ENCODE measurements at regions not wholly inside any gene's neighbourhood (a gene's known extent, or its start where the extent isn't known, plus 50 kb on each side); places are given as distances from the start of the nearest gene placed in this dataset.

DNA sequence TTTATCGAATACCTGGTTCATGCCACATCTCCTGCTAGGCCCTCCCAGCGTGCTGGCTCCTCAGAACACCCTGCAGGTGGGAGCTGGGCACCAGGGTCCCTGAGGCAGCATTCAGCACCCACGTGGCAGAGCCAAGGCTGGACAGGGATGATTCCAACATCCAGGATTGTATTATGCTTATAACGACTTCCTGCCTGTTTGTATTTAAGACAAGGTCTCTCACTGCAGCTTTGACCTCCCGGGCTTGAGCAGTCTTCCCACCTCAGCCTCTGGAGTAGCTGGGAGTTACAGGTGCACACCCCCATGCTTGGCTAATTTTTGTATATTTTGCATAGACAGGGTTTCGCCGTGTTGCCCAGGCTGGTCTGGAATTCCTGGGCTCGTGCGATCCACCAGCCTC, 64.7 kb upstream of the WNT7B start:
- TF ChIP-seq, protein P1, sequence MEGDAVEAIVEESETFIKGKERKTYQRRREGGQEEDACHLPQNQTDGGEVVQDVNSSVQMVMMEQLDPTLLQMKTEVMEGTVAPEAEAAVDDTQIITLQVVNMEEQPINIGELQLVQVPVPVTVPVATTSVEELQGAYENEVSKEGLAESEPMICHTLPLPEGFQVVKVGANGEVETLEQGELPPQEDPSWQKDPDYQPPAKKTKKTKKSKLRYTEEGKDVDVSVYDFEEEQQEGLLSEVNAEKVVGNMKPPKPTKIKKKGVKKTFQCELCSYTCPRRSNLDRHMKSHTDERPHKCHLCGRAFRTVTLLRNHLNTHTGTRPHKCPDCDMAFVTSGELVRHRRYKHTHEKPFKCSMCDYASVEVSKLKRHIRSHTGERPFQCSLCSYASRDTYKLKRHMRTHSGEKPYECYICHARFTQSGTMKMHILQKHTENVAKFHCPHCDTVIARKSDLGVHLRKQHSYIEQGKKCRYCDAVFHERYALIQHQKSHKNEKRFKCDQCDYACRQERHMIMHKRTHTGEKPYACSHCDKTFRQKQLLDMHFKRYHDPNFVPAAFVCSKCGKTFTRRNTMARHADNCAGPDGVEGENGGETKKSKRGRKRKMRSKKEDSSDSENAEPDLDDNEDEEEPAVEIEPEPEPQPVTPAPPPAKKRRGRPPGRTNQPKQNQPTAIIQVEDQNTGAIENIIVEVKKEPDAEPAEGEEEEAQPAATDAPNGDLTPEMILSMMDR (conservative IDR thresholded peaks at IDR 0.05; ENCODE audit: low read length) = no peak
- TF ChIP-seq EZH2phosphoT487 (IDR thresholded peaks at IDR 0.05; ENCODE audit: borderline replicate concordance, low read depth, low read length) = no peak

Measured in OCI-LY7 (cell line).